ENCODE measurements at regions not wholly inside any gene's neighbourhood (a gene's known extent, or its start where the extent isn't known, plus 50 kb on each side); places are given as distances from the start of the nearest gene placed in this dataset.

DNA sequence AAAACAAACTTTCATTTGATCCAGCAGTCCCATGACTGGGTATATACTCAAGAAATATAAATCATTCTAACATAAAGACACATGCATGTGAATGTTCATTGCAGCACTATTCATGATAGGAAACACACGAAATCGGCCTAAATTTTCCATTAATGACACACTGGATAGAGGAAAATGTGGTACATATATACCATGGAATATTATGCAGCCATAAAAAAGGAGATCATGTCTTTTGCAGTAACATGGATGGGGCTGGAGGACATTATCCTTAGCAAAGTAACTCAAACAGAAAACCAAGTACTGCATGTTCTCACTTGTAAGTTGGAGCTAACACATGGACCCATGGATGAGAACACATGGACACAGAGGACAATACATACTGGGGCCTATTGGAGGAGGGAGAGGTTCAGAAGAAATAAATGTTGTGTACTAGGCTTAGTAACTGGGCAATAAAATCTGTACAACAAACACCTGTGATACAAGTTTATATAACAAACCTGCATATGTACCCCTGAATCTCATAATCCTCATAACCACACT, 283.6 kb downstream of the LMO7 start:
- DNase-seq, result no peak

DNA sequence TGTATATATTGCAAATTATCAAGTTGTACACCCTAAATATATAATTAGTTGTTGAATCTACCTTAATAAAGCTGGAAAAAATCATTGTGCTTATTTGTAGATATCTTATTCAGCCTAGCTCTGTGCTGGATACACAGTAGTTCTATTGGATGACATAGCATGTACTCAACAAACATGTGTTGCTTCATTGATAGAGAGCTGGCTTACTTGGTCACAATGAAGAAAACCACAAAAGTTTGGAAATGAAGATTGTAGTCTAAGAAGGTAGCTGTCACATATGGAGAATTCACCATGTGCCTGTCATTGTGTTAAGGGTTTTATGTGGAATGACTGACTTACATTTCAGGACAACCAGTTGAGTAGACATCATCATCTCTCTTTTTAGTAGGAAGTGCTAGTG, 278.9 kb downstream of the LMO7 start:
- no peak for DNase-seq

DNA sequence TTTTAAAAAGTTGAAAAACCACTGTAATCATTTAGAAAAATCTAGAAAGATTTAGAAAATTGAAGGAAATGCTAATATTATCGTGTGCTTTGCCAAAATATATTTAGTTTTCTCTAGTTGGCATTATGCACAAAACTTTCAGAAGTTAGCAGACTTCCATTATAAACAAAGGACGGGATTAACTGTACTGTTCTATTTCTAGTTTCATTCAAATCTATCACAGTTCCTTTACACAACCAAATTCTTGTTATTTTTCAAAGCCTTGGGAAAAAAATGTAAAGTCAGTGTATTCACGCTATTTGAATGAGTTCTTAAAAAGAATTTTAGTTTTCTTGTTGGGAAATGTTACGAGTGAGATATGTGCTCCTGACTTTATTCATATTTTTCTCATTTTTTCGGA, 277.8 kb downstream of the LMO7 start:
- no peak for DNase-seq

DNA sequence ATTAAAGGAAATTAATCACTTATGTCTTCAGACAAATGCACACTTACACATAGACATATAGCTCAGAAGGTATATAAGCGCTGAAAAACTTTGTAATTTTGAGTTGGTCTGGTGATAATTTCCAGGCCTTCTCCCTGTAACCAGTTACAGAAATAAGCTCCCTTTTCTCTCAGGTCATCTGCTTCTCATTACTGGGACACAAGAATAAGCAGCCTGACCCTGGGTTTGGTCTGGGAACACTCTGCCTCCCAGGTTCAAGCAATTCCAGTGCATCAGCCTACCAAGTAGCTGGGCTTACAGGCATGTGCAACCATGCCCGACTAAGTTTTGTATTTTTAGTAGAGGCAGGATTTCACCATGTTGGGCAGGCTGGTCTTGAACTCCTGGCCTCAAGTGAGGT, 274.5 kb downstream of the LMO7 start:
- DNase-seq, result no peak
